ENCODE measurements at regions not wholly inside any gene's neighbourhood (a gene's known extent, or its start where the extent isn't known, plus 50 kb on each side); places are given as distances from the start of the nearest gene placed in this dataset.
"Not testable (repeated sequence)": the region's sequence is repeated elsewhere in the genome, so short reads cannot be mapped to it uniquely, and the experiment has no call there.

DNA sequence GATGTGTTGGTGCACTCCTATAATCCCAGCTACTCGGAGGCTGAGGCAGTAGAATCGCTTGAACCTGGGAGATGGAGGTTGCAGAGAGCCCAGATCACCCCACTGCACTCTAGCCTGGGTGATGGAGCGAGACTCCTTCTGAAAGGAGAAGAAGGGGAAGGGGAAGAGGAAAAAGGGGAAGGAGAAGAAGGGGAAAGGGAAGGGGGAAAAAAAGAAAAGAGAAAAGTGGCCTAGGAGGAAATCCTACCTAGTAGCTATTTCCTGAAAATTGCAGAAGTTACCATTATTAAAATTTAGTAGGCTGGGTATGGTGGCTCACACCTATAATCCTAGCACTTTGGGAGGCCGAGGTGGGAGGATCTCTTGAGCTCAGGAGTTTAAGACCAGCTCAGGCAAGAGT is 67.4 kb downstream of the ARRDC3 start:
- DNase-seq = no peak

DNA sequence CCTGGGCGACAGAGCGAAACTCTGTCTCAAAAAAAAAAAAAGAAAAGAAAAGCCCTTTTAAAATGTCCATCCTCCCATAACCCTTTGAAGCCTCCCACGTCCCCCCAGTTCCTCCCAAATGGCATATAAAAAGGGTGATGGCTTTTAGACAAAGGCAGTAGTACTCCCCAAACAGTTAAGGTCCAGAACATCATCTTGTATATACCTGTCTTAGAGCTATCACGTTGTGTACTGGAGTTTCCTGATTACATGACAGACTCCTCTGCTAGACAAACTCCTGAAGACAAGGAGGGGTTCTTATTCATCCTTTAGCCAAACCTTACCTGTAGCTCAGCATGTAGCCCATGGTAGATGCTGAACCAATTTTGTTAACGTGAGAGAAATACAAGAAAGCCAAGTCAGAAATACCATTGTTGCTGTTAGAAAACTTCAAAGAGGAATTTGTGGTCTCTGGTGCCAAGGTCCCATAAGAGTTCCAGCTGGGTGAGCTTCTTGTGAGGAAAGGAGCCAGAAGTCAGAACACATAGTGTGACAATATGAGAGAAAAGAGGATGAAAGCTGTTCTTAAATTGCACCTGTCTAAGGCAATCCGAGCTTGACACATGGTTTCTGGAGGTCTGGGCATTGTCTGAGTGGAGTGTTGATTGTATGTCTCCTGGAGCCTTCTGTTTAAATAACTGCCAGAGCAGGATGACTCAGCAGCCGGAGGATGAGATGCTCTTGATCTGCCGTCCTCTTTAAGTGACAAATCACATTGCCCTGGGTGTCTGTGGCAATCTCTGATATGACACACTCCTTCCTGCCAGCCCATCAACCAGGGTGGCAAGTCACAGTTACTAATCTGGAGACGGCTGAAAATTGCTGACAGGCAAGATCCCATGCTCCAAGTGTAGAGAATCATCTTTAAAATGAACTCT is 69.1 kb downstream of the ARRDC3 start:
- peak; percentile 97 for DNase-seq

DNA sequence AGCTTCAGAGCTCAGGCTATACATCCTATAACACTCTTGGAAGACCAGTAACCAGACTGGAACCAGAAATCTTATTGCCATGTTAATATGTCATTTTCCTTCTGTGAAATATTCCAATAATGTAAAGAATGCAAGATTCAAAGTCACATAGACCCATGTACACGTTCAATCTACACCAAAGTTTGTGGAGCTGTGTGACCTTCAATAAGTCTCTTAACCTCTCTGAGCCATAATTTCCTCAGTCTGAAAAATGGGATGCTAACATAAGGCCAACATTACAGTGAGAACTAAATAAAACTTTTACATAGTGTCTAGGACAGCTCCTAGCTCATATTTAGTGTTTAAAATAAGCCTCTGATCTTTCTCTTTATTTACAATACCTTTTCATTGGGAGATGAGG is 70.4 kb downstream of the ARRDC3 start:
- DNase-seq = no peak

DNA sequence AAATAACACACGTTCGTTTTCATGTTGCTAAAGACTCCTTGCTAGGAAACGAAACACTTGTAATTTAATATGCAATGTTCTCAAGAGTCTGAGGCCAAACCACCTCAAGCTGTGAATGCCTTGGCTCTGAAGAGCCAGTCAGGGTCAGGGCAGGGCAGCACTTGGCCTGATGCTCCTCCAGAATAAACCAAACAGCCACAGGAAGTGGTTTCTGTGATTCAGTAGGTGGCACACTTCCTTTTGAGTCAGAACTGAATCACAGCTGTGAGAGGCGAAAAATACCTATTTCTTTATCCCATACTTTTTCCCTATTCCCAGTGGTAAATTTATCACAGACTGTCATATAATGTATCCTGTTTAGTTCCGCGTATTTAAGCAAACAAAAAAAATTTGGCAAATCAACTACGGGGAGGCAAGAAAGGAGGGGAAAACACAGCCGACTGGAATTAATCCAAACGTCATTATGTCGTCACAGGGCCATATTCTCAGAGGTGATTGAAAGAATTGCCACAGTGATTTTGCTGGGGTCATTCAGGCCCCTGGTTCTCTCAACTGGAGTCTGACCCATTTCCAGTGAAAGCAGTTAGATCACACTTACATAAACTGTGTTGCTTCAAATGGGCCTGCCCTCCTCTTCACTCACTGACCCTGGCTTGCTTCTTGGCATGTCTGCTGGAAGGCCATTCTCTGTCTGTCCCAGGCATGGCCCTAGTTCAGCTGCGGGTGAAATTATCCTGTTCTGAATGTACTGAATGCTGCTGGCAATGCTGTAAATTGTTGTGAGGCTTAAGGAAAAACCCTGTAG is 71.2 kb downstream of the ARRDC3 start:
- DNase-seq = peak; percentile 86

DNA sequence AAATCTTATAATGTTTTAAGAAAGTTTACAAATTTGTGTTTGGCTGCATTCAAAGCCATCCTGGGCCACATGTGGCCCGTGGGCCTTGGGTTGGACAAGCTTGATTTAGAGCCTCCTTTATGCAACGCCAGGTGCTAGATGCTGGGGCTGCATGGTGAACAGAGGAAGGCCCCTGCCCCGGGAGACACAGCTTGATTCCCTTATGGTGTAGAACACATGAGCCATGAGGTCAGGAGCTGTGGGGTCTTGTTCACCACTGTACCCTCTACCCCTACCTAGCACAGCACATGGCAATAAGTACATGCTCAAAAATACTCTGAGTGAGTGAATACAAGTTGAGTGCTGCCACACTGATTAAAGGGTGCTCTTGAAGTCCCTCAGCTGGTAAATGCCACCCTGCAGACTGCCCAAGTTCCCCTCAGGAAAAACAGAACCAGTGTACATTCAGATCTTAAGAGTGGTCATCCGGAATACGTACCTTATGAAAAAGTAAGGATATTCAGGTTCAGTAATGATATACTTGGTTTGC is 71.9 kb downstream of the ARRDC3 start:
- DNase-seq = no peak

DNA sequence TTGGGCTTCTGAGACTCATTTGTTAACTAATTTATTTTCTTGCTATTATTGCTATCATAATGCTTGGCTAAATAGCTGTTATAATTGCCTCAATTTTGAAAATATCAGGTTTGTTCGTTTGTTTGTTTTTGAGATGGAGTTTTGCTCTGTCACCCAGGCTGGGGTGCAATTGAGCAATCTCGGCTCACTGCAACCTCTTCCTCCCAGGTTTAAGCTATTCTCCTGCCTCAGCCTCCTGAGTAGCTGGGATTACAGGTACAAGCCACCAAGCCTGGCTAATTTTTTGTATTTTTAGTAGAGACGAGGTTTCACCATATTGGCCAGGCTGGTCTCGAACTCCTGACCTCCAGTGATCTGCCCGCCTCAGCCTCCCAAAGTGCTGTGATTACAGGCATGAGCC is 75.0 kb downstream of the ARRDC3 start:
- DNase-seq = not testable (repeated sequence)

DNA sequence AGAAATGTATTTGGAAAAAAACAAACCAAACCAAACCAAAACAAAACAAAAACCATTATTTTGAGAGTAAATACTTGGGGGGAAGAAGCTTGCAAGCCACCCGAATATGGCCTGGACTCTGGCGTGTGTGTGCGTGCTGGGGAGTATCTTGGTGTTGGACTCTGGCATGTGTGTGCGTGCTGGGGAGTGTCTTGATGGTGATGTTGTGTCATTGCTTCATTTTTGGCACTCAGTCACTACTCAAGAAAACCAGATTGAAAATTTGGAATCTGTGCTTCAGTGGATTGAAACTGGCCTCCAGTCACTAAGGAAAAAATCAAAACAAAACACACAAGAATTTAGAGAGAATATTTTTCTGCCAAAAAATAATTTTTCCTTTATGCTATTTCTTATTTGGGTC is 76.1 kb downstream of the ARRDC3 start:
- DNase-seq = no peak

DNA sequence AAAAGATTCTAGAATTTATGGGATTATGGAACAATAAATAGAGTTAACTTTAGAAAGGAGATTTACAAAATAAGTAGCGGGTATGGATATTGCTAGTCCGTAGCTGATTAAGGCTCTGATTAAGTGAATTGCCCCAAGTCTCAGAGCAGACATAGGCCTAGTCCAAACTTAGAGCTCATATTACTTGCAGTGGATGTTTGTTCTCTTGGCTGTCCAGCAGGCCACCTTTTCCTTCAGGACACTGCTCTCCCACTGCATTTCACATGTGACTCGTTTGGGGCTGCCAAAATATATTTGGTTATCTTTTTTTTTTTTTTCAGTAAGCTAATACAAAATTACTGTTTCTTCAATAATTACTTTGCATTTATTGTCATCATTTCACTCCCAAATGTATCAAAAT is 76.6 kb downstream of the ARRDC3 start:
- no peak for DNase-seq

DNA sequence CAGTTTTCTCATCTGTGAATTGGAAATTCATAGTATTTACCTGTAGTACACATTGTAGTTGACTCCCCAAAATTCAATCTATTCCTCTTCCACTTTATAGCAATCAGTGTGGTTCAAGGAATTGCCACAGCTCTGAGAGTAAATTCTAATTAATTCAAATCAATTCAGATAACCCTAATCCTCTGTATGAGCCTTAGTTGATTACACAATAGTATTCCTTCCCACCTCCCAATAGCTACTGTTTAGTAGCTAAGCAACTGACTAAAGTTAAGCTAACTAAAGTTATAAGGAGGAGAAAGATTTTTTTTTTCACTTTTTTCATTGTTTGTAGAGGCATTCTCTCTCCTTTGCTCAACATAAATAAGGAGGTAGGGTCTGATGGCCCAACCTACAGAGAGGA is 77.5 kb downstream of the ARRDC3 start:
- no peak for DNase-seq

DNA sequence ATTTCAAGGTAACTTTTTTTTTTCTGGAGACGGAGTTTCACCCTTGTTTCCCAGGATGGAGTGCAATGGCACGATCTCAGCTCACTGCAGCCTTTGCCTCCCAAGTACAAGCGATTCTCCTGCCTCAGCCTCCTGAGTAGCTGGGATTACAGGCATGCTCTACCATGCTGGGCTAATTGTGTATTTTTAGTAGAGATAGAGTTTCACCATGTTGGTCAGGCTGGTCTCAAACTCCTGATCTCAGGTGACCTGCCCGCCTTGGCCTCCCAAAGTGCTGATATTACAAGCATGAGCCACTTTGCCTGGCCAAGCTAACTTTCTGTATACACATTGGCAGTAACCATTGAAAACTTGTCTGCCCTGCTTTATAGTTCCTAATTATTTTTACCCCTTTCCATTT is 79.1 kb downstream of the ARRDC3 start:
- not testable (repeated sequence) for DNase-seq

DNA sequence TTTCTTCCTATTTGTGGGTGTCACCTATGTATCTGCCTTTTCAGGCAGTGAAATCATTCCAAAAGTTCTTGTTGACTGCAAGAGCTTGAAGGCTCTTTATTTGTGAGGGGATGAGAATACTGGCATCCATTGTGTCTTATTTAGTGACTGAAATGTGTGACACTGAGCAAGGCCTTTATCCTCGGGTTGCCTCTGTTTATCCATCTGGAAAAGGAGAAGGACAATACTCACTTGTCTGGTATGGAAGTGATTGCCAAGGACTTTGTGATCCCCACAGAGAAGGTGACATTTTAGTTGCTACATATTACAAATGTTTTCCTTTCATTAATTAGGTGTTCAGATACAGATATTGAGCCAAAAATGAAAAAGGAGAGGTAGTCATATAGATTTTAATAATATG is 80.2 kb downstream of the ARRDC3 start:
- DNase-seq = no peak

DNA sequence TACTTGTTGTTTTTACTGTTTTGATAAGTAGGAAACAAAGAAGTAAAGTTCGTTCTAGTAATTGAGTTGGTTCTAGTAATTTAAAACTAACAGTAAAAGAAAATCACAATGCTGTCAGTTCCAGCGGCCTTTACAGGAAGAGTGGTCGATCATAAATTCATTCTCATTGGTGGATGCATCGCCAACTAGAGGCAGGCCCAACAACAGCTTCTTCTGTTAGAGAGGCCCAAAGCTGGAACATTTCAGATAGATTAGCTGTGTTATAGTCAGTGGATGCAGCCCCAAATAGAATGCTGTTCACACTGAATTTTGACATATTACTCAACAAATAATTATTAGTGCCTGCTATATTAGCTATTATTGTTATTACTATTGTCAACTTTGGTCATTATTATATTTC is 80.8 kb downstream of the ARRDC3 start:
- no peak for DNase-seq

DNA sequence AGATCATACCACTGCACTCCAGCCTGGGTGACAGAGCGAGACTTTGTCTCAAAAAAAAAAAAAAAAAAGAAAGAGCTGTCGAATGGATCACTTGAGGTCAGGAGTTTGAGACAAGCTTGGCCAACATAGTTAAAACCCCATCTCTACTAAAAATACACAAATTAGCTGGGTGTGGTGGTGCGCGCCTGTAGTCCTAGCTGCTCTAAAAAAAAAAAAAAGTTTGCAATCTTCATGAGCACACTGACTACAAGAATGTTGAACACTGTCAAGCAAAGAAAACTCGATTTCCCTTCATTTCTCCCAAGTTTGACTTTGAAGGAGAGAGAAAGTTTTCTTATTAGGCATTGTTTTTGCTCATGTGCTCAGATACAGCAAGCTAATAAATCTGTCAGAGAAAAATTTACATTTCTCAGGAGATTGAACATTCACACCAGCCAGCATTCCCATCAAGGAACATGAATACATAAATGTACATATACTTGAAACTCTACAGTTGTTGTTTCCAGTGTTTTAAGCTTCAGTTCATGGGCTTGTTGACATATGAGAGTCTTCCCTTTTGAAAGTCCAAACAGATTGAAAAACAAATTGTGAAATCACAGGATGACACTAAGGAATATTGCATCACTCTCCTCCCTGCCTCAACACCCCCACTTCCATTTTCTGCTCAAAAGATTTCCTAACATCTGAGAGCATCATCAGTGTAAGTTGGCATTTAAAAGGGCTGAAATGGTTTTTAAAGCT is 81.8 kb downstream of the ARRDC3 start:
- no peak for DNase-seq

DNA sequence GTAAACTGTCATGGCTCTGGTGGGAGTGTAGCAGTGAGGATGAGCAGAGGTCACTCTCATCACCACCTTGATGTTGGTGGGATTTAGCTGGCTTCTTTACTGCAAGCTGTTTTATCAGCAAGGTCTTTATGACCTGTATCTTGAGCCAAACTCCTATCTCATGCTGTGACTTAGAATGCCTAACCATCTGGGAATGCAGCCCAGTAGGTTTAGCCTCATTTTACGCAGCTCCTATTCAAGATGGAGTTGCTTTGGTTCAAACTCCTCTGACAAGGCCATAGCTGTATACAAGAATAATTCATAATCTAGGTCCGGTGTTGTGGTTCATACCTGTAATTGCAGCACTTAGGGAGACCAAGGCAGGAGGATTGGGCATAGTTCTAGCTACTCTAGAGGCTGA is 85.1 kb downstream of the ARRDC3 start:
- no peak for DNase-seq

DNA sequence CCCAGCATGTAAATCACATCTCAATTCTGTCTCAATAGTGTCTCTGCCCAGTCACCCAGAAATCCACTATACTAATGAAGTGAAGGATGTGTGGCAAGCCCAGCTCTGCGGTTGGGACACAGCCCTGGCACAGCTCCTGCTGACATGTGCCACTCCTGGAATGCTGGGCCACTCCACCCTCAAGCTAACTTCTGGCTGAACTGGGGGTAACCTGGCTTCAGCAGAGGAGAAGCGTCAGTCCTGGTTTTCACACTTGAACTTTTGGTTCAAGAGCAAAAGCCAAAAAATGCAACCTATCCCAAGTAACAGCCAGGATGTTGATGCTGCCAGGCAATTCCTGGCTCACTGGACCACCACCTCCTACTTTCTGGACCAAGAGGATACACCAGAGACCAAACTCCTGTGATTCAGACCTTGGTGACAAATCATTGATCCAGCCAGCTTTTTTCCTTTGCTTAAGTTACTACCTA is 86.4 kb downstream of the ARRDC3 start:
- no peak for DNase-seq

DNA sequence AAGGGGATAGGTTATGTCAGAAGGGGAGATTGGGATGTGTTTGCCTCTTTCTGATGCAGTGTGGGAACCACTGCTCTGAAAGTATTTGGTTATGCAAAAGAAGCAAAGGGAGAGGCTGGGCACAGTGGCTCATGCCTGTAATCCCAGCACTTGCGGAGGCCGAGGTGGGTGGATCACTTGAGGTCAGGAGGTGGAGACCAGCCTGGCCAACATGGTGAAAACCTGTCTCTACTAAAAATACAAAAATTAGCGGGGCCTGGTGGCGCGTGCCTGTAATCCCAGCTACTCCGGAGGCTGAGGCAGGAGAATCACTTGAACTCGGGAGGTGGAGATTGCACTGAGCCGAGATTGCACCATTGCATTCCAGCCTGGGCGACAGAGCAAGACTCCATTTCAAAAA is 87.0 kb downstream of the ARRDC3 start:
- DNase-seq = not testable (repeated sequence)

DNA sequence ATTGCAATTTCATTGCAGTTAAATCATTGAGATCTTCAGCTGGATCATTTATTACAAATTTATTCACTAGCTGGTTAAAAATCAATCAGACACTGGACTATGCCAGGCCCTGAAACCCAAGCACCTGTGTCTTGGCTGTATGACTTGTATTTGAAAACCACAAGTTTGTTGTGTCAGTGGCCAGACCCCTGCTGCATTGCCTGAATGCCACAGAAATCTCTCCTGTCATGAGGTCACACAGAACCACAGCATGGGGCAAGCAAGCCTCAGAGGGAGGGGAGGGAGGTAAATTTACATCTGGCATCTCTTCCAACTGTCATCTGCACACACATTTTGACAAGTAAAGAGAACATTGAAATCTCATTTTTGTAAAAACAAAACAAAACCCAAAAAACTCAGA is 90.0 kb downstream of the ARRDC3 start:
- no peak for DNase-seq

DNA sequence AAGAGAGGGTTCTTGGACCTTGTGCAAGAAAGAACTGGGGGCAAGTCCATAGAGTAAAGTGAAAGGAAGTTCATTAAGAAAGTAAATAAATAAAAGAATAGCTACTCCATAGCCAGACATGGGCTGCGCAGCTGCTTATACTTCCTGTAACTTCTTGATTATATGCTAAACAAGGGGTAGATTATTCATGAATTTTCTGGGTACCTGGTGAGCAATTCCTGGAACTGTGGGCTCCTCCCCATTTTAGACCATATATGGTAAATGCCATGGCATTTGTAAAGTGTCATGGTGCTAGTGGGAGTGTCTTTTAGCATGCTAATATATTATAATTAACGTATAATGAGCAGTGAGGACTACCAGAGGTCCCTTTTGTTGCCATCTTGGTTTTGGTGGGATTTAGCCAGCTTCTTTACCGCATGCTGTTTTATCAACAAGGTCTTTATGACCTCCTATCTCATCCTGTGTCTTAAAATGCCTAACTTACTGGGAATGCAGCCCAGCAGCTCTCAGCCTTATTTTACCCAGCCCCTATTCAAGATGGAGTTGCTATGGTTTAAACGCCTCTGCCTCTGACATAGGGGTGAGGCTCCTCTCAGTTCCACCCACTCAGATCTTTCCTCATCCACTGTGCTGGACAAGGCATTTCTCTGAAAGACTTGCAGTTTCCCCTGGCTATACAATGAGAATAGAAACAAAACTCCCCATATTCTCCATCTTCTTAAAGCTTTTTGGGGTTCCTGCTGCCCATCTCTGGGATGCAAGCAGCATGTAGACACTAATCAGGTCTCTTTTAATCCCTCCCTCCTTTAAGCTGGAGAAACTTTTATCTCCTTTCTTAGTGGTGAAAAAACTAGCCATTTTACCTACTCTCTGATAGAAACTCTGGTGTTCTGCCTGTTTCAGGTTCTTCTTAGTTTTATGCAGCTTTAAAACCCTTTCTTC is 91.2 kb downstream of the ARRDC3 start:
- no peak for DNase-seq

DNA sequence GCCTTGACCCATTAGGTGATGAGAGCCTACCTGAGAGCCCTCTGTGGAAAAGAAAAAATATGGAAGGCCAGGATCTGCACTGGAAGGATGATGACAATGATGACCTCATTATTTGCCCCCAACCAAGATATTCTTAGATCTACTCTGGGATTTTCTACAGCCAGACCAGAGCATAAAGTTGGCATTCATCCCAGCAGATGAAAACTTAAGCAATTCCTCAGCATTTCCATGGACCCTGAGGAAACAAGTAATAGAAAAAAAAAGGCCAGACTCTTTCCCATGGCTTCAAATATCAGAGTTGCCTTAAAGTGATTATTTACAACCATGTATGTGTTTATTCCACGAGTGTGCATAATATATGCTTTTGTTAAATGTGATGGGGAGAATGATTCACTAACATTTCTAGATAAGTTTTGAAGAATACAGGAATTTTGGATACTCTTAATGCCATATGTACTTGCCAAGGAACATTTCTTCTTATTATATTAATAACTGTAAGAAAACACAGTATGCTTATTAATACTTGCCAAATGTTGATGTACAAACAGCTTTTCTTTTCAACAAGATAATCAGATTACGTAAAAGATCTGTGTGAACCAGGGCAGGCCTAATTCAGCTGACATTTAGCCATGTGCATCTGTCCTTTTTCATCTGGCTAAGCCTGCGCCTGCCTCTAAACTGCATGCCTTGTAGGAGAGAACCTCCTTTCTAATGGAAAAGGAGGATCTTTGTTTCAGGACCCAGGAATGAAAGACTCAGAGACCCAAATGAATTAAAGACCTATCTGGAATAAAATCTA is 94.8 kb downstream of the ARRDC3 start:
- no peak for DNase-seq

DNA sequence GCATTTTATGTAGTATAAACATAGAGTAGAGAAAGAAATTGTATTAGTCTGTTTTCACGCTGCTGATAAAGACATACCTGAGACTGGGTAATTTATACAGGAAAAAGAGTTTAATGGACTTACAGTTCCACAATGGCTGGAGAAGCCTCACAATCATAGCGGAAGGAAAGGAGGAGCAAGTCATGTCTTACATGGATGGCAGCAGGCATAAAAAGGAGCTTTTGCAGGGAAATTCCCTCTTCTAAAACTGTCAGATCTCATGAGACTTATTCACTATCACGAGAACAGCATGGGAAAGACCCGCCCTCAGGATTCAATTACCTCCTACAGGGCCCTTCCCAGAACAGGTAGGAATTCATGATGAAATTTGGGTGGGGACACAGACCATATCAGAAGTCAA is 98.1 kb downstream of the ARRDC3 start:
- not testable (repeated sequence) for DNase-seq

DNA sequence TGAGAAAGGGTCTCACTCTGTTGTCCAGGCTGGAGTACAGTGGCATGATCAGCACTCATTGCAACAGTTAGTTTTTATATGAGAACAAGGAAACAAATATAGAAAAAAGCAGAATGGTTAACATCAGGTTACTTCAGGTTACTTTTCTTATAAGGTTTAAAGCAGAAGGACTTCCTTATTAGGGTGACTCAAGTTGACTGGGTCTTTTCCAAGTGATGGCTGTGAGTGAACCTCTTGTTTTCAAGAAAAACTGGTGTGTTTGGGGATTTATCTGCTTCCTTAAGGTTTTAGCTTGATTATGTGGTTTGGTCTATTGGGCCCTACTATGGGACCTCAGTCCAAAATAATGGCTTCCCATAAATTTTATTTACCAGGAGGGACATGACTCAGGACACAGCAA is 99.2 kb downstream of the ARRDC3 start:
- DNase-seq = no peak
